OCI-LY1 (cell line): ENCODE measurements at regions not wholly inside any gene's neighbourhood (a gene's known extent, or its start where the extent isn't known, plus 50 kb on each side); places are given as distances from the start of the nearest gene placed in this dataset.

Experiments
- H2AFZ ChIP-seq: fragments of 200-600 bp; sonication (generic), shearing (Covaris generic); 2 replicates; pipeline ENCODE4 v1.6.0; 2014; ENCODE audit warnings: antibody characterized with exemption, mild to moderate bottlenecking, low read length
- H3F3A ChIP-seq: fragments of 200-600 bp; sonication (generic), shearing (Covaris generic); 2 replicates; pipeline ENCODE4 v1.6.0; 2014; ENCODE audit warnings: mild to moderate bottlenecking, antibody characterized with exemption, low read length, moderate library complexity; ENCODE audit not compliant: insufficient read depth
- H3K27ac ChIP-seq: fragments of 200-600 bp; sonication (generic); 2 replicates; pipeline ENCODE4 v1.5.1; 2014; ENCODE audit warnings: low read length, mixed run types, mild to moderate bottlenecking, low read depth; ENCODE audit not compliant: poor library complexity, severe bottlenecking
- H3K27me3 ChIP-seq: fragments of 200-600 bp; sonication (generic); 2 replicates; pipeline ENCODE4 v1.6.0; 2014; ENCODE audit warnings: antibody characterized with exemption, mild to moderate bottlenecking, low read length, moderate library complexity; ENCODE audit not compliant: insufficient read depth
- H3K36me3 ChIP-seq: fragments of 200-600 bp; sonication (generic); 2 replicates; pipeline ENCODE4 v1.6.1; 2014; ENCODE audit warnings: mild to moderate bottlenecking, antibody characterized with exemption, low read length, moderate library complexity, mixed read lengths; ENCODE audit not compliant: insufficient read depth
- H3K4me1 ChIP-seq: fragments of 200-600 bp; sonication (generic); 2 replicates; pipeline ENCODE4 v1.5.1; 2014; ENCODE audit warnings: mild to moderate bottlenecking, low read length, moderate library complexity; ENCODE audit not compliant: insufficient read depth, severe bottlenecking
- H3K4me2 ChIP-seq: fragments of 200-600 bp; sonication (generic), shearing (Covaris generic); 2 replicates; pipeline ENCODE4 v1.6.1; 2014; ENCODE audit warnings: low read length
- H3K4me3 ChIP-seq: fragments of 200-600 bp; sonication (generic); 2 replicates; pipeline ENCODE4 v1.5.1; 2014; ENCODE audit warnings: low read length, low read depth, mild to moderate bottlenecking, mixed read lengths; ENCODE audit not compliant: poor library complexity, severe bottlenecking
- H3K79me2 ChIP-seq: fragments of 200-600 bp; shearing (Covaris generic); 2 replicates; pipeline ENCODE4 v1.6.1; 2016; ENCODE audit warnings: mixed run types, low read length, mixed read lengths; ENCODE audit not compliant: insufficient read depth
- H3K9ac ChIP-seq: fragments of 200-600 bp; sonication (generic), shearing (Covaris generic); 2 replicates; pipeline ENCODE4 v1.6.1; 2014; ENCODE audit warnings: mild to moderate bottlenecking, low read length, mixed read lengths
- H3K9me2 ChIP-seq: fragments of 200-600 bp; sonication (generic), shearing (Covaris generic); 2 replicates; pipeline ENCODE4 v1.6.1; 2014; ENCODE audit warnings: low read depth, mild to moderate bottlenecking, low read length, mixed read lengths
- H3K9me3 ChIP-seq: fragments of 200-600 bp; shearing (Covaris generic); 2 replicates; pipeline ENCODE4 v1.6.1; 2014; ENCODE audit warnings: low read length, mixed read lengths
- H4K20me1 ChIP-seq: fragments of 200-600 bp; sonication (generic), shearing (Covaris generic); 2 replicates; pipeline ENCODE4 v1.6.0; 2016; ENCODE audit warnings: mild to moderate bottlenecking, low read length; ENCODE audit not compliant: insufficient read depth
- CTCF ChIP-seq: fragments of 200-600 bp; sonication (generic), shearing (Covaris generic); IDR thresholded peaks from 2 replicates; pipeline ENCODE4 v1.5.1; 2017; ENCODE audit warnings: mild to moderate bottlenecking, antibody characterized with exemption, low read length, moderate library complexity, mixed read lengths
- EZH2 ChIP-seq: fragments of 200-600 bp; sonication (generic), shearing (Covaris generic); IDR thresholded peaks from 2 replicates; pipeline ENCODE4 v1.8.0; 2017; ENCODE audit warnings: borderline replicate concordance, mixed run types, mild to moderate bottlenecking, antibody characterized with exemption, low read length, moderate library complexity, mixed read lengths

GRCh38 chr1:64366821-64367220 lies 103.1 kb upstream of the CACHD1 start:
- no peak overlapping the region for H3K9ac ChIP-seq
- TF ChIP-seq CTCF, result no peak
- TF ChIP-seq EZH2, result no peak
- no peaks in the 10 kb centered on the region for H3F3A ChIP-seq
- no peak overlapping the region for H2AFZ ChIP-seq
- no peaks in the 10 kb centered on the region for H3K9me3 ChIP-seq
- no peak overlapping the region for H3K4me3 ChIP-seq
- H3K9me2 ChIP-seq, result no peaks in the 10 kb centered on the region
- no peak overlapping the region for H3K4me2 ChIP-seq
- H3K36me3 ChIP-seq, result no peaks in the 10 kb centered on the region
- no peak overlapping the region for H3K27ac ChIP-seq
- no peaks in the 10 kb centered on the region for H3K27me3 ChIP-seq
- H3K4me1 ChIP-seq, result no peaks in the 10 kb centered on the region
- H3K79me2 ChIP-seq, result no peaks in the 10 kb centered on the region
- H4K20me1 ChIP-seq, result no peaks in the 10 kb centered on the region

DNA sequence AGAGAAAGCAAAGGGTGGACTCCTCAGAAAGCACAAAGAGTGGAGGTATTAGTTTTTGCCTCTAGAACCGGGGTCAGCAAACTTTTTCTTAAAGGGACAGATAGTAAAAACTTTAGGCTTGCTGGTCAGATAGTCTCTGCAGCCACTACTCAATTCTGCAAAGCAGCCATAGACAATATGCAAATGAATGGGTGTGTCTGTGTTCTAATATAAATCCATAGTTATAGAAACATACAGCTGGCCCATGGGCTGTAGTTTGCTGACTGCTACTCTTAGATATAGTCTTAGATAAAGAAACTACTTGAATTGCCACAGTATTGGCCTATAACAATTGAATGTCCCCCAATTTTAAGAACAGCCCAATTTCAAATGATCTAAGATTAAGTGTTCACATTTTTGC lies 101.6 kb upstream of the CACHD1 start:
- no peak overlapping the region for H3K9ac ChIP-seq
- no peaks in the 10 kb centered on the region for H3K4me1 ChIP-seq
- H2AFZ ChIP-seq, result no peak overlapping the region
- TF ChIP-seq CTCF (no peak), EZH2 (no peak)
- no peaks in the 10 kb centered on the region for H4K20me1 ChIP-seq
- H3F3A ChIP-seq, result no peaks in the 10 kb centered on the region
- H3K4me2 ChIP-seq, result no peak overlapping the region
- H3K36me3 ChIP-seq, result no peaks in the 10 kb centered on the region
- no peaks in the 10 kb centered on the region for H3K79me2 ChIP-seq
- H3K4me3 ChIP-seq, result no peak overlapping the region
- H3K9me2 ChIP-seq, result no peaks in the 10 kb centered on the region
- no peak overlapping the region for H3K27ac ChIP-seq
- H3K9me3 ChIP-seq, result no peaks in the 10 kb centered on the region
- no peaks in the 10 kb centered on the region for H3K27me3 ChIP-seq

DNA sequence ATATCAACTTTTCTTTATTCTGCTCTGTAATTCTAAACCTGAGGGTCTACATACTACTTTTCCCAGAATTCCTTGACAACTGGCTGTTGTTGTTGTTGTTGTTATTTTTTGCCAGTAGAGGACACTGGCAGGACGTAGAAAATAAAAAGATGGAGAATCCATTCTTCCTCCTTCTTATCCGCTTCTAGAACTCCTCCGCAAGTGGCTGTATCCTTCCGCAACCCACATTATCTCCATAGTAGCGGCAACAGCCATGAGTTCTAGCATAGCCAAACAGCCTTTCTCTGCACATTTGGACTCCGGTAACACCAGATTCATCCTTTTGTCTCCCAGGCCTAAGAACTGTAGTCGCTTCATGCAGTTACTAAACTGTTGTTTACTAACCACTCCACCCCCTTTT lies 91.1 kb upstream of the CACHD1 start:
- no peak overlapping the region for H2AFZ ChIP-seq
- H3K4me1 ChIP-seq, result no peaks in the 10 kb centered on the region
- no peaks in the 10 kb centered on the region for H3K27me3 ChIP-seq
- no peaks in the 10 kb centered on the region for H3K36me3 ChIP-seq
- H3F3A ChIP-seq, result no peaks in the 10 kb centered on the region
- no peak overlapping the region for H3K4me2 ChIP-seq
- no peaks in the 10 kb centered on the region for H3K9me2 ChIP-seq
- no peaks in the 10 kb centered on the region for H3K79me2 ChIP-seq
- no peak for TF ChIP-seq CTCF
- TF ChIP-seq EZH2, result no peak
- no peaks in the 10 kb centered on the region for H4K20me1 ChIP-seq
- H3K4me3 ChIP-seq, result no peak overlapping the region
- H3K9ac ChIP-seq, result no peak overlapping the region
- H3K9me3 ChIP-seq, result no peaks in the 10 kb centered on the region
- H3K27ac ChIP-seq, result no peak overlapping the region
